ENCODE measurements at regions not wholly inside any gene's neighbourhood (a gene's known extent, or its start where the extent isn't known, plus 50 kb on each side); places are given as distances from the start of the nearest gene placed in this dataset.

DNA sequence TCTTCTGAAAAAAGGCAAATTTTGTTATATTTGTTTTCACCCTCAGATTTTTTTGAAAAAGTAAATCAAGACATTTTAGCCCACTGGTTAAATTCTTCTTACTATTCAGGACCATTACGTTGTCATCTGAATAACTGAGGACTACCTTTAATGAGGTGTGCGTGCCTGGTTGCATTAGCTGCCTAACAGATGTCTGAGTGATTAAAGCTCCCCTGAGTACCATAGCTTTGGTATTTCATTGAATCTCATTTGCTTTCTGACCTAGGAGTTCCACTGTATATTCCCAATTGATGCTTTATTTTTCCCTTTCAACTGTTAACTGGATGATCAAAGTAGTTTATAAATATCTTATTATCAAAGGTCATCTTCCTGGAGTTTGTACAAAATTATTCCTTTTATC lies 410.0 kb upstream of the SEMA3D start:
- H3K4me1 ChIP-seq (ENCODE audit: insufficient read depth, low read length, poor library complexity, severe bottlenecking) = no peaks in the 10 kb centered on the region
- H3K4me2 ChIP-seq (ENCODE audit: low read depth, low read length, poor library complexity, severe bottlenecking) = no peak overlapping the region
- no peaks in the 10 kb centered on the region for H3K27me3 ChIP-seq (ENCODE audit: insufficient read depth, low read length, poor library complexity, severe bottlenecking)
- H3K36me3 ChIP-seq (ENCODE audit: insufficient read depth, low read length) = no peaks in the 10 kb centered on the region
- TF ChIP-seq EZH2phosphoT487 (IDR thresholded peaks at IDR 0.05; ENCODE audit: borderline replicate concordance) = no peak
- TF ChIP-seq, protein P1, sequence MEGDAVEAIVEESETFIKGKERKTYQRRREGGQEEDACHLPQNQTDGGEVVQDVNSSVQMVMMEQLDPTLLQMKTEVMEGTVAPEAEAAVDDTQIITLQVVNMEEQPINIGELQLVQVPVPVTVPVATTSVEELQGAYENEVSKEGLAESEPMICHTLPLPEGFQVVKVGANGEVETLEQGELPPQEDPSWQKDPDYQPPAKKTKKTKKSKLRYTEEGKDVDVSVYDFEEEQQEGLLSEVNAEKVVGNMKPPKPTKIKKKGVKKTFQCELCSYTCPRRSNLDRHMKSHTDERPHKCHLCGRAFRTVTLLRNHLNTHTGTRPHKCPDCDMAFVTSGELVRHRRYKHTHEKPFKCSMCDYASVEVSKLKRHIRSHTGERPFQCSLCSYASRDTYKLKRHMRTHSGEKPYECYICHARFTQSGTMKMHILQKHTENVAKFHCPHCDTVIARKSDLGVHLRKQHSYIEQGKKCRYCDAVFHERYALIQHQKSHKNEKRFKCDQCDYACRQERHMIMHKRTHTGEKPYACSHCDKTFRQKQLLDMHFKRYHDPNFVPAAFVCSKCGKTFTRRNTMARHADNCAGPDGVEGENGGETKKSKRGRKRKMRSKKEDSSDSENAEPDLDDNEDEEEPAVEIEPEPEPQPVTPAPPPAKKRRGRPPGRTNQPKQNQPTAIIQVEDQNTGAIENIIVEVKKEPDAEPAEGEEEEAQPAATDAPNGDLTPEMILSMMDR (conservative IDR thresholded peaks at IDR 0.05; ENCODE audit: low read length) = no peak
- H3K9me3 ChIP-seq (ENCODE audit: insufficient read depth, low read depth, low read length) = no peaks in the 10 kb centered on the region
- H3K79me2 ChIP-seq (ENCODE audit: insufficient read depth, low read length) = no peaks in the 10 kb centered on the region
- H3K9me2 ChIP-seq (replicated peaks; ENCODE audit: low read depth, low read length) = no peaks in the 10 kb centered on the region
- H2AFZ ChIP-seq (ENCODE audit: low read length) = no peak overlapping the region
- no peak overlapping the region for H3K4me3 ChIP-seq (ENCODE audit: low read length, poor library complexity, severe bottlenecking)
- H3K9ac ChIP-seq (ENCODE audit: low read depth, low read length, poor library complexity, severe bottlenecking) = no peak overlapping the region
- H3F3A ChIP-seq (ENCODE audit: low read depth) = no peaks in the 10 kb centered on the region
- H4K20me1 ChIP-seq (ENCODE audit: insufficient read depth, low read length, poor library complexity, severe bottlenecking) = no peaks in the 10 kb centered on the region

GRCh38 chr7:85595750-85596178 lies 408.9 kb upstream of the SEMA3D start:
- H3K79me2 ChIP-seq (ENCODE audit: insufficient read depth, low read length) = no peaks in the 10 kb centered on the region
- no peak for TF ChIP-seq EZH2phosphoT487 (IDR thresholded peaks at IDR 0.05; ENCODE audit: borderline replicate concordance)
- TF ChIP-seq, protein P1 (conservative IDR thresholded peaks at IDR 0.05; ENCODE audit: low read length) = no peak
- no peaks in the 10 kb centered on the region for H3K9me2 ChIP-seq (replicated peaks; ENCODE audit: low read depth, low read length)
- H3K4me2 ChIP-seq (ENCODE audit: low read depth, low read length, poor library complexity, severe bottlenecking) = no peak overlapping the region
- no peaks in the 10 kb centered on the region for H3F3A ChIP-seq (ENCODE audit: low read depth)
- no peak overlapping the region for H3K9ac ChIP-seq (ENCODE audit: low read depth, low read length, poor library complexity, severe bottlenecking)
- no peak overlapping the region for H3K4me3 ChIP-seq (ENCODE audit: low read length, poor library complexity, severe bottlenecking)
- H3K9me3 ChIP-seq (ENCODE audit: insufficient read depth, low read depth, low read length) = no peaks in the 10 kb centered on the region
- H2AFZ ChIP-seq (ENCODE audit: low read length) = no peak overlapping the region
- H3K4me1 ChIP-seq (ENCODE audit: insufficient read depth, low read length, poor library complexity, severe bottlenecking) = no peaks in the 10 kb centered on the region
- no peaks in the 10 kb centered on the region for H3K27me3 ChIP-seq (ENCODE audit: insufficient read depth, low read length, poor library complexity, severe bottlenecking)
- no peaks in the 10 kb centered on the region for H3K36me3 ChIP-seq (ENCODE audit: insufficient read depth, low read length)
- H4K20me1 ChIP-seq (ENCODE audit: insufficient read depth, low read length, poor library complexity, severe bottlenecking) = no peaks in the 10 kb centered on the region

GRCh38 chr7:85593355-85593754 lies 406.5 kb upstream of the SEMA3D start:
- H3F3A ChIP-seq (ENCODE audit: low read depth) = no peaks in the 10 kb centered on the region
- no peak overlapping the region for H3K4me3 ChIP-seq (ENCODE audit: low read length, poor library complexity, severe bottlenecking)
- H3K4me1 ChIP-seq (ENCODE audit: insufficient read depth, low read length, poor library complexity, severe bottlenecking) = no peaks in the 10 kb centered on the region
- no peak overlapping the region for H2AFZ ChIP-seq (ENCODE audit: low read length)
- H3K79me2 ChIP-seq (ENCODE audit: insufficient read depth, low read length) = no peaks in the 10 kb centered on the region
- no peak overlapping the region for H3K4me2 ChIP-seq (ENCODE audit: low read depth, low read length, poor library complexity, severe bottlenecking)
- TF ChIP-seq, protein P1 (conservative IDR thresholded peaks at IDR 0.05; ENCODE audit: low read length) = no peak
- no peak for TF ChIP-seq EZH2phosphoT487 (IDR thresholded peaks at IDR 0.05; ENCODE audit: borderline replicate concordance)
- H4K20me1 ChIP-seq (ENCODE audit: insufficient read depth, low read length, poor library complexity, severe bottlenecking) = no peaks in the 10 kb centered on the region
- H3K36me3 ChIP-seq (ENCODE audit: insufficient read depth, low read length) = no peaks in the 10 kb centered on the region
- H3K9me2 ChIP-seq (replicated peaks; ENCODE audit: low read depth, low read length) = no peaks in the 10 kb centered on the region
- H3K9ac ChIP-seq (ENCODE audit: low read depth, low read length, poor library complexity, severe bottlenecking) = no peak overlapping the region
- H3K9me3 ChIP-seq (ENCODE audit: insufficient read depth, low read depth, low read length) = no peaks in the 10 kb centered on the region
- H3K27me3 ChIP-seq (ENCODE audit: insufficient read depth, low read length, poor library complexity, severe bottlenecking) = no peaks in the 10 kb centered on the region

Measured in Loucy (cell line).